Activated CD4-positive, CD25-positive, alpha-beta regulatory T cell treated with anti-CD3 and anti-CD28 coated beads, Interleukin-2, amount 50 U/mL, for 16 hours (primary cell): ENCODE measurements at regions not wholly inside any gene's neighbourhood (a gene's known extent, or its start where the extent isn't known, plus 50 kb on each side); places are given as distances from the start of the nearest gene placed in this dataset.

Source experiments
- DNase-seq: peaks from one replicate; pipeline ENCODE4 v3.0.0-alpha.2; 2020; ENCODE audit warnings: low read depth, low spot score

GRCh38 chr11:112511911-112512310, 251.3 kb upstream of the PLET1 start:
- DNase-seq: no peak

DNA sequence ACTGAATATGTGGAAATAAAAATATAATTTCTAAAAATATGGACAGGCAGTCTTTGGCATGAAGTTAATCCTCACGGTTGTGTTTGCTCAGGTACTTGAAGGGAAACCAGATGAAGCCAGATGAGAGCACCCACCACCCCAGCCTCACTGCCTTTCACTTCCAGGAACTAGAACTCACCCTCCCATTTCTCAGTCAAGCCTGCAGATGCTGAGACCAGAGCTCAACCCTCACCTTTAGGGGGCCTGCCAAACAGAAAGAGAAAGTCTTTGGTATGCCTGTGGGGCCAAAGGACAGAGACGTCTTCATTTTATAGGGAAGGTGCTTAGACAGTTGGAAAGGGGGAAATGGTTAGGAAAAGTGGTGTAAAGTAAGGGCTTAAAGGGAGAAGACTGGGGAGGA, 252.8 kb upstream of the PLET1 start:
- DNase-seq: no peak

DNA sequence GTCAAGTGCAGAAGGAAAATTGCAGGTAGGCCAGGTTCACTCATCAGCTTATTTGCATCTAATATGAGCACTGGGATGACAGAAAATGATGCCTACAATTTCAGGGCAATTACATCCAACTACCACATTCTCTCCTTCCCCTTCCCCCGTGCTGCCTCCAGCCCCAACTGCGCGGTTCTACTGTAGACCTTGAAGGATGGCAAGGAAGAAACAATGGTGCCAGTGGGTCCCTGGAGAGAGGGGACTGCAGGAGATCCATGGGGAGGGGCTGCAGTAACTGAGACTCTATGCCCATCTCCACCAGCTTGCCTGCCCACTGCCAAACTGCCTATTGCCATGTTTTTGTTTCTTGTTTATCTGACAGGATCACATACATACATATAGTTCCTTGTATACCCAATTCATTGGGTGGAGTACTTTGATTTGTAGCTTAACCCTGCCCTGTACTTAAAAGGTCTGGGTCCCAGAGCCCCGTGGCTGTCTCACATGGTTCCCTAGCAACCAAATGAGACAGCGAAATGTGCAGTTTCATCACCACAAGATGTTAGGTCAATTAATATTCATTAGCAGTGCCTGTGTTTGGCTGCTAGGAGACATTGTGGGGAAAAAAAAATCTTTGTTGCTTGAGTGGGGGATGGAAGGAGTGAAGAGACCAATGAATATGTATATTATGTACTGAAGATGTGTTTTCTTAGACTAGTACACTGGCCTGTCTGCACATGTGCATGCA, 253.5 kb upstream of the PLET1 start:
- DNase-seq: no peak

DNA sequence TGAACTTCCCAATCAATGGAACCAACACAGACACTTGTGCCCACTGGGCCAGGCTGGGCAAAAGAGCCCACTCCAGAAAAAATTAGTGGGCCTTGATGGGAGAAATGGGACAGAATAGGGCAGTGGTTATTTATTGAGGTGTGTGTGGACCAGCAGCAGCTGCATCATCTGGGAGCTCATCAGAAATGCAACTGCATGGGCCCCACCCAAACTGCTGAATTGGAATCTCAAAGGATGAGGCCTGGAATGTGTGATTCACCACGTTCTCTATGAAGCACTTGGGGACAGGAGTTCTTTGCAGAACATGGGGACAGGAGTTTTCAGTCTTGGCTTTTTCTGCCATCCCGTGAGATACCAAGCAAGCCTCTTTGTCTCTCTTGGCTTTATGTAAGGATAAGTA, 255.6 kb upstream of the PLET1 start:
- no peak for DNase-seq

DNA sequence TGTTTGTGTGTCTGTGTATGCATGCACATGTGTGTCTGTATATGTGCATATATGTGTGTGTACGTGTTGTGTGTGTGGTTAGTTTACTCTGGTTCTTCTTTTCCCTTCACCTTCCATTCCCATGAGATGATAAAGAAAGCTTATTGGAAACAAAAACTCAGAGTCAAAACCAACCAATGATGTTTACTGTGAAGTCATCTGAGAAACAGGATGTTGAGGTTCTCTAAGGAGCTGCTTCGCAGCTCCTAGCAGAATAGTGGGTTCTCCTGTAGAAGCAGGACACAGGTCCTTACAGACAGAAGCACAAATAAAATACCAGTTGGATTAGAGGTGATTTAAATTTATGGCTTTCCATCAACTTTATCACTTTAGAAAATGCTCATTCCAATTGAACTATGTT, 256.1 kb upstream of the PLET1 start:
- no peak for DNase-seq

- DNase-seq: no peak
Measured at GRCh38 chr11:112518371-112518770, 257.7 kb upstream of the PLET1 start.

DNA sequence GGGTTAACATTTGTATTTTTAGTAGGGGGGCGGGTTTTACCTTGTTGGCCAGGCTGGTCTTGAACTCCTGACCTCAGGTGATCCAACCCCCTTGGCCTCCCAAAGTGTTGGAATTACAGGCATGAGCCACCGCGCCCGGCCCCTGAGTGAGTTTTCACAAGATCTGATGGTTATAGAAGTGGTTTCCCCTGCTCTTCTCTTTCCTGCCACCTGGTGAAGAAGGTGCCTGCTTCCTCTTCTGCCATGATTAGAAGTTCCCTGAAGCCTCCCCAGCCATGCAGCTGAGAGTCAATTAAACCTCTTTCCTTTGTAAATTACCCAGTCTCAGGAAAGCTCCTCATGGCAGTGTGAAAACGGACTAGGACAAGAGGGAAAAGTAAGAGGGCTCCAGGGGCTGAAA, 259.1 kb upstream of the PLET1 start:
- no peak for DNase-seq

GRCh38 chr11:112520354-112520753, 259.7 kb upstream of the PLET1 start:
- no peak for DNase-seq

DNA sequence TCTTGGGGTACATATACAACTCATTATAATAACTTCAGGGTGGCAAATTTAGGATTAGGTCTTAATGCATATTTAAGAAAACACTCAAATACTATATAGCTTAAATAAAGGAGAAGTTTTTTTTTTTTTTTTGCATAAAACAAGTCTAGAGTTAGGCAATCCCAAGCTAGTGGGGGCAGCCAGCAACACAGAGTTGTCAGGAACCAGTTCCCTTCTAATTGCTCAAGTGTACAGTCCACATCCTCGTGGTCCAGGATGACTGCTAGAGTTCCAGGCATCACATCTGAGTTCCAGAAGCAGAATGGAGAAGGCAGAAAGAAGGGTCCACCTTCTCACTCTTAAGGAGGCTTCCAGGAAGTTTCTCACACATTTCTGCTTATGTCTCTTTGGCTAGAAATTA, 261.9 kb upstream of the PLET1 start:
- DNase-seq: no peak

- no peak for DNase-seq
Measured at GRCh38 chr11:112523031-112523430, 262.4 kb upstream of the PLET1 start.

GRCh38 chr11:112523477-112523876, 262.8 kb upstream of the PLET1 start:
- no peak for DNase-seq

GRCh38 chr11:112523951-112524350, 263.3 kb upstream of the PLET1 start:
- no peak for DNase-seq

GRCh38 chr11:112524798-112525197, 264.1 kb upstream of the PLET1 start:
- no peak for DNase-seq

GRCh38 chr11:112525270-112525669, 264.6 kb upstream of the PLET1 start:
- DNase-seq: no peak

GRCh38 chr11:112525844-112526590, 265.4 kb upstream of the PLET1 start:
- DNase-seq: no peak

- no peak for DNase-seq
Measured at GRCh38 chr11:112526699-112527416, 266.2 kb upstream of the PLET1 start.

DNA sequence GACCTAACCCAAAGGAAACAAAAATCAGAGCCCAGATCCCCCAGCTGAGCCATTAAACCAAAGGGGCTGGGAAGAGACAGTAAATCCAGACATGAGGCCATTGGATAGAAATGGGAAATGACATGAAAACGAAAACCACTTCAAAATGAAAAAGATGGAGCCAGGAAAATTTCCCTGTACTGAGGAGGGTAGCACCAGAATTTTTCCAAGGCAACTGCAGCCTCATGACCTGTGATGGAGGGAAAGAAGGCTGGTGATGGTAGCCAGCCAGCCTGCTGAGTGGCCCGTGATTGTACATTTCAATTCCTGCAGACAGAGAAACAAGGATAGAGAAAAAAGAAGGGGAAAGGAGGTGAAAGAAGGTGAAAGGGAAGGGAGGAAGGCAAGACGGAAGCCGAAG, 268.4 kb upstream of the PLET1 start:
- no peak for DNase-seq

- no peak for DNase-seq
Measured at GRCh38 chr11:112532506-112532905, 271.8 kb upstream of the PLET1 start.

- DNase-seq: no peak
Measured at GRCh38 chr11:112533682-112534081, 273.0 kb upstream of the PLET1 start.

DNA sequence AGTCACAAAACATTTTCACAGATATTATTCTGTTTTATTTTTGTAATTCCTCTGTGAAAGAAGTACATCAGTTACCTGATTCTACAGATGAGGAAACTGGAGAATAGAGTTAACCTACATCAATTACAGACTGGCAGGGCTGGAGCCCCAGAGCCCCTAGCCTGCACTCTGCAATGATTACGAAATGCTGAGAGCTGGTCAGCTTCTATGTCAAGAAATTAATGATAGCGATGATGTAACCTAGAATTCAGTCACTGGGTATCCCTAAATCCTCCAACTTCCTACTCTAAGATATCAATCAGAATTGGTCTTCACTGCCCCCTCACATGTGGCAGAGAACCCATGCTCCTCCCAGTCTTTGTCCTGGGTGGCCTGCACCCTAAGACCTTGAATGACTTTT, 273.5 kb upstream of the PLET1 start:
- no peak for DNase-seq

- DNase-seq: no peak
Measured at GRCh38 chr11:112537026-112537425, 276.4 kb upstream of the PLET1 start.

- DNase-seq: no peak
Measured at GRCh38 chr11:112537846-112538330, 277.2 kb upstream of the PLET1 start.
